Mesenchymal stem cell (in vitro differentiated cells and primary cell): ENCODE measurements at regions not wholly inside any gene's neighbourhood (a gene's known extent, or its start where the extent isn't known, plus 50 kb on each side); places are given as distances from the start of the nearest gene placed in this dataset.

Experiments used
- DNase-seq: peaks from one replicate; pipeline ENCODE4 v3.0.0-alpha.2; 2013
- H2AFZ ChIP-seq: one replicate; pipeline ENCODE4 v1.6.1; 2013; ENCODE audit warnings: low read depth, mild to moderate bottlenecking, control low read depth, inconsistent platforms, low read length, moderate library complexity
- H2AK5ac ChIP-seq: 2 replicates; pipeline ENCODE4 v1.6.1; 2013; ENCODE audit warnings: low read length, moderate library complexity, mild to moderate bottlenecking, inconsistent platforms; ENCODE audit not compliant: severe bottlenecking
- H2BK120ac ChIP-seq: one replicate; pipeline ENCODE4 v1.6.1; 2013; ENCODE audit warnings: low read depth, mild to moderate bottlenecking, inconsistent platforms, low read length, moderate library complexity
- H2BK12ac ChIP-seq, 2 experiments: one replicate each; pipeline ENCODE4 v1.6.1; 2013; ENCODE audit warnings: inconsistent platforms in 2 of 2, low read length in 2 of 2, mild to moderate bottlenecking in 2 of 2, moderate library complexity in 2 of 2, control low read depth in 1 of 2
- H2BK15ac ChIP-seq: one replicate; pipeline ENCODE4 v1.6.1; 2013; ENCODE audit warnings: mild to moderate bottlenecking, low read depth, inconsistent platforms; ENCODE audit not compliant: poor library complexity, severe bottlenecking
- H2BK5ac ChIP-seq: 2 replicates; pipeline ENCODE4 v1.6.1; 2013; ENCODE audit warnings: low read depth, mild to moderate bottlenecking, low read length, control low read depth, inconsistent platforms; ENCODE audit not compliant: poor library complexity, severe bottlenecking
- H3K14ac ChIP-seq, 2 experiments: one replicate each; pipeline ENCODE4 v1.6.1; 2013; ENCODE audit warnings: inconsistent platforms in 2 of 2, low read length in 2 of 2, control low read depth in 1 of 2, mild to moderate bottlenecking in 1 of 2, moderate library complexity in 1 of 2
- H3K18ac ChIP-seq, 2 experiments: one replicate each; pipeline ENCODE4 v1.6.1; 2013; ENCODE audit warnings: inconsistent platforms in 2 of 2, low read length in 2 of 2, control low read depth in 1 of 2, low read depth in 1 of 2, mild to moderate bottlenecking in 1 of 2
- H3K23ac ChIP-seq, 2 experiments: one replicate each; pipeline ENCODE4 v1.6.1; 2013; ENCODE audit warnings: inconsistent platforms in 2 of 2, low read length in 2 of 2, mild to moderate bottlenecking in 2 of 2, moderate library complexity in 2 of 2, control low read depth in 1 of 2
- H3K27ac ChIP-seq: 2 replicates; pipeline ENCODE4 v1.5.1; 2013; ENCODE audit warnings: mild to moderate bottlenecking, moderate library complexity, low read length, control low read depth, inconsistent platforms; ENCODE audit not compliant: poor library complexity, severe bottlenecking
- H3K27me3 ChIP-seq, 2 experiments: 2 replicates each; pipeline versions ENCODE4 v1.6.1 to v1.7.0; 2013; ENCODE audit warnings: low read length in 2 of 2, mild to moderate bottlenecking in 2 of 2, moderate library complexity in 2 of 2, control low read depth in 1 of 2, inconsistent platforms in 1 of 2; ENCODE audit not compliant: control insufficient read depth in 1 of 2, insufficient read depth in 1 of 2
- H3K36me3 ChIP-seq, 2 experiments: 2 replicates each; pipeline versions ENCODE4 v1.6.1 to v1.7.0; 2013; ENCODE audit warnings: low read length in 2 of 2, control low read depth in 1 of 2, inconsistent platforms in 1 of 2, low read depth in 1 of 2, mild to moderate bottlenecking in 1 of 2; ENCODE audit not compliant: insufficient read depth in 2 of 2, control insufficient read depth in 1 of 2
- H3K4ac ChIP-seq, 2 experiments: one replicate each; pipeline ENCODE4 v1.6.1; 2013; ENCODE audit warnings: inconsistent platforms in 2 of 2, low read length in 2 of 2, mild to moderate bottlenecking in 2 of 2, moderate library complexity in 2 of 2, control low read depth in 1 of 2, low read depth in 1 of 2
- H3K4me1 ChIP-seq: 2 replicates; pipeline ENCODE4 v1.6.1; 2013; ENCODE audit warnings: low read depth, low read length, control low read depth; ENCODE audit not compliant: control insufficient read depth, insufficient read depth
- H3K4me2 ChIP-seq: 2 replicates; pipeline ENCODE4 v1.6.1; 2013; ENCODE audit warnings: low read length, mild to moderate bottlenecking, inconsistent platforms; ENCODE audit not compliant: poor library complexity, severe bottlenecking
- H3K4me3 ChIP-seq, 2 experiments: 2 replicates each; pipeline versions ENCODE4 v1.5.1 to v1.7.0; 2013; ENCODE audit warnings: low read length in 2 of 2, mild to moderate bottlenecking in 2 of 2, control low read depth in 1 of 2, low read depth in 1 of 2; ENCODE audit not compliant: insufficient read depth in 1 of 2
- H3K79me1 ChIP-seq: replicated peaks from 2 replicates; pipeline ENCODE4 v1.6.1; 2013; ENCODE audit warnings: mild to moderate bottlenecking, control low read depth, low read length, inconsistent platforms; ENCODE audit not compliant: poor library complexity, severe bottlenecking
- H3K9ac ChIP-seq: 2 replicates; pipeline ENCODE4 v1.7.0; 2013; ENCODE audit warnings: mild to moderate bottlenecking, low read length, moderate library complexity
- H3K9me3 ChIP-seq: 2 replicates; pipeline ENCODE4 v1.7.0; 2013; ENCODE audit warnings: mild to moderate bottlenecking, low read length; ENCODE audit not compliant: control insufficient read depth
- H4K8ac ChIP-seq: one replicate; pipeline ENCODE4 v1.6.1; 2013; ENCODE audit warnings: inconsistent platforms, mild to moderate bottlenecking, low read length, moderate library complexity
- H4K91ac ChIP-seq: one replicate; pipeline ENCODE4 v1.6.1; 2013; ENCODE audit warnings: mild to moderate bottlenecking, low read length, inconsistent platforms
- whole genome bisulfite sequencing: methylation state at CpG from one replicate; pipeline ENCODE4 v1.1.7; 2013; ENCODE audit warnings: mixed read lengths; 5-methylcytosine and 5-hydroxymethylcytosine counted together

GRCh38 chr5:18321262-18321942 is 687.1 kb downstream of the TAF11L14 start:
- no peak for DNase-seq
- Histone ChIP-seq H3K4ac (no peak overlapping the region), H3K14ac (no peak overlapping the region), H2BK15ac (no peak overlapping the region), H3K23ac (no peak overlapping the region), H3K4me2 (no peak overlapping the region), H3K36me3 (no peaks in the 10 kb centered on the region), H3K27ac (no peak overlapping the region), H4K8ac (no peak overlapping the region), H3K9ac (no peak overlapping the region), H3K4me3 (no peak overlapping the region), H2BK12ac (no peak overlapping the region), H2BK120ac (no peak overlapping the region), H3K4me1 (no peaks in the 10 kb centered on the region), H3K18ac (no peak overlapping the region), H2BK5ac (no peak overlapping the region), H4K91ac (no peak overlapping the region), H3K9me3 (peaks cover 2% of the 10 kb centered on the region), H2AK5ac (no peak overlapping the region), H2AFZ (no peak overlapping the region), H3K27me3 (no peaks in the 10 kb centered on the region), H3K79me1 (no peaks in the 10 kb centered on the region)
- 56% methylated on average over 5 of the region's 5 CpGs for WGBS

- Histone ChIP-seq H3K27ac (no peak overlapping the region), H3K18ac (no peak overlapping the region), H3K4me3 (no peak overlapping the region), H2BK12ac (no peak overlapping the region), H2BK15ac (no peak overlapping the region), H3K4me1 (no peaks in the 10 kb centered on the region), H3K23ac (no peak overlapping the region), H2AK5ac (no peak overlapping the region), H4K91ac (no peak overlapping the region), H3K36me3 (no peaks in the 10 kb centered on the region), H2BK120ac (no peak overlapping the region), H3K14ac (no peak overlapping the region), H2BK5ac (no peak overlapping the region), H4K8ac (no peak overlapping the region), H3K9ac (no peak overlapping the region), H3K4ac (no peak overlapping the region), H2AFZ (no peak overlapping the region), H3K9me3 (peaks cover 2% of the 10 kb centered on the region), H3K4me2 (no peak overlapping the region), H3K79me1 (no peaks in the 10 kb centered on the region), H3K27me3 (no peaks in the 10 kb centered on the region)
- no CpG with 5 or more reads among the region's 2 CpGs for WGBS
- no peak for DNase-seq
Observed at GRCh38 chr5:18323891-18324290, 689.6 kb downstream of the TAF11L14 start.

GRCh38 chr5:18325431-18325830 is 691.2 kb downstream of the TAF11L14 start:
- Histone ChIP-seq H3K9ac (no peak overlapping the region), H2BK120ac (no peak overlapping the region), H2BK12ac (no peak overlapping the region), H3K9me3 (peaks cover 2% of the 10 kb centered on the region), H2AK5ac (no peak overlapping the region), H4K8ac (no peak overlapping the region), H4K91ac (no peak overlapping the region), H3K27ac (no peak overlapping the region), H2BK5ac (no peak overlapping the region), H3K4me3 (no peak overlapping the region), H3K18ac (no peak overlapping the region), H3K4me1 (no peaks in the 10 kb centered on the region), H2AFZ (no peak overlapping the region), H3K79me1 (no peaks in the 10 kb centered on the region), H3K23ac (no peak overlapping the region), H3K14ac (no peak overlapping the region), H3K27me3 (no peaks in the 10 kb centered on the region), H3K36me3 (no peaks in the 10 kb centered on the region), H3K4me2 (no peak overlapping the region), H2BK15ac (no peak overlapping the region), H3K4ac (no peak overlapping the region)
- DNase-seq: no peak
- 57% methylated on average over 1 of the region's 3 CpGs for WGBS

- DNase-seq: peak; percentile 2
- no peaks in the 10 kb centered on the region for H3K36me3 ChIP-seq
- H3K18ac ChIP-seq: no peak overlapping the region
- no peak overlapping the region for H3K4me2 ChIP-seq
- H3K4ac ChIP-seq: no peak overlapping the region
- H2AFZ ChIP-seq: no peak overlapping the region
- H3K23ac ChIP-seq: no peak overlapping the region
- no peak overlapping the region for H3K14ac ChIP-seq
- no peak overlapping the region for H3K4me3 ChIP-seq
- H4K91ac ChIP-seq: no peak overlapping the region
- H2BK12ac ChIP-seq: no peak overlapping the region
- peaks cover 2% of the 10 kb centered on the region for H3K9me3 ChIP-seq
- H4K8ac ChIP-seq: no peak overlapping the region
- no peak overlapping the region for H2AK5ac ChIP-seq
- H3K27ac ChIP-seq: no peak overlapping the region
- H2BK15ac ChIP-seq: no peak overlapping the region
- H3K9ac ChIP-seq: no peak overlapping the region
- no peak overlapping the region for H2BK120ac ChIP-seq
- no peaks in the 10 kb centered on the region for H3K79me1 ChIP-seq
- no peak overlapping the region for H2BK5ac ChIP-seq
- H3K4me1 ChIP-seq: no peaks in the 10 kb centered on the region
- no peaks in the 10 kb centered on the region for H3K27me3 ChIP-seq
Observed at GRCh38 chr5:18329328-18329727, 695.1 kb downstream of the TAF11L14 start.
